ENCODE measurements at regions not wholly inside any gene's neighbourhood (a gene's known extent, or its start where the extent isn't known, plus 50 kb on each side); places are given as distances from the start of the nearest gene placed in this dataset.

GRCh38 chr2:104493698-104494097 is 360.2 kb upstream of the POU3F3 start:
- DNase-seq: no peak
- no peak overlapping the region for H3K4me3 ChIP-seq
- H3K9me3 ChIP-seq: no peaks in the 10 kb centered on the region
- H3K27me3 ChIP-seq: no peaks in the 10 kb centered on the region
- WGBS, 2 donors: 0 to 43% methylated on average over 1 of the region's 1 CpG
- no peaks in the 10 kb centered on the region for H3K4me1 ChIP-seq
- TF ChIP-seq EP300 (IDR thresholded peaks at IDR 0.05): no peak
- no peak for TF ChIP-seq POLR2A (IDR thresholded peaks at IDR 0.05)
- TF ChIP-seq POLR2AphosphoS5 (IDR thresholded peaks at IDR 0.05): no peak
- no peak for TF ChIP-seq CTCF (IDR thresholded peaks at IDR 0.05)
- H3K27ac ChIP-seq: no peak overlapping the region
- ATAC-seq (ENCODE audit: low FRiP score in 2 of 2): no peak
- H3K36me3 ChIP-seq: no peaks in the 10 kb centered on the region

GRCh38 chr2:104501342-104501741 is 352.6 kb upstream of the POU3F3 start:
- TF ChIP-seq CTCF (IDR thresholded peaks at IDR 0.05) (no peak), EP300 (IDR thresholded peaks at IDR 0.05) (no peak), POLR2A (IDR thresholded peaks at IDR 0.05) (no peak), POLR2AphosphoS5 (IDR thresholded peaks at IDR 0.05) (no peak)
- 93 to 98% methylated on average over 6 of the region's 6 CpGs for WGBS, 2 donors
- H3K4me1 ChIP-seq: peaks cover 0 to 3% (median 0%) of the 10 kb centered on the region in 4 donors
- no peak overlapping the region for H3K27ac ChIP-seq
- ATAC-seq (ENCODE audit: low FRiP score in 2 of 2) (no peak), DNase-seq (no peak)
- H3K9me3 ChIP-seq: no peaks in the 10 kb centered on the region
- H3K36me3 ChIP-seq: no peaks in the 10 kb centered on the region
- H3K4me3 ChIP-seq: no peak overlapping the region
- H3K27me3 ChIP-seq: no peaks in the 10 kb centered on the region

- H3K27me3 ChIP-seq: no peaks in the 10 kb centered on the region
- H3K4me1 ChIP-seq: peaks cover 0 to 3% (median 0%) of the 10 kb centered on the region in 4 donors
- H3K36me3 ChIP-seq: no peaks in the 10 kb centered on the region
- WGBS, 2 donors: 91 to 92% methylated on average over 14 of the region's 14 CpGs
- no peak overlapping the region for H3K4me3 ChIP-seq
- no peaks in the 10 kb centered on the region for H3K9me3 ChIP-seq
- ATAC-seq (ENCODE audit: low FRiP score in 2 of 2) (no peak), DNase-seq (peak in 1 of 2 donors; percentile 31)
- no peak overlapping the region for H3K27ac ChIP-seq
- TF ChIP-seq CTCF (IDR thresholded peaks at IDR 0.05) (no peak), POLR2AphosphoS5 (IDR thresholded peaks at IDR 0.05) (no peak), POLR2A (IDR thresholded peaks at IDR 0.05) (no peak), EP300 (IDR thresholded peaks at IDR 0.05) (no peak)
Measured at GRCh38 chr2:104501929-104502328, 352.0 kb upstream of the POU3F3 start.

GRCh38 chr2:104502901-104503300 is 351.0 kb upstream of the POU3F3 start:
- no peak for ATAC-seq (ENCODE audit: low FRiP score in 2 of 2)
- Histone ChIP-seq H3K27ac (no peak overlapping the region), H3K4me3 (no peak overlapping the region), H3K4me1 (peaks cover 0 to 3% (median 0%) of the 10 kb centered on the region in 4 donors), H3K9me3 (no peaks in the 10 kb centered on the region), H3K27me3 (no peaks in the 10 kb centered on the region), H3K36me3 (no peaks in the 10 kb centered on the region)
- no peak for DNase-seq
- TF ChIP-seq POLR2A (IDR thresholded peaks at IDR 0.05): no peak
- no peak for TF ChIP-seq EP300 (IDR thresholded peaks at IDR 0.05)
- TF ChIP-seq POLR2AphosphoS5 (IDR thresholded peaks at IDR 0.05): no peak
- TF ChIP-seq CTCF (IDR thresholded peaks at IDR 0.05): no peak
- WGBS, 2 donors: 66 to 68% methylated on average over 7 of the region's 7 CpGs

- H3K4me3 ChIP-seq: no peak overlapping the region
- H3K9me3 ChIP-seq: no peaks in the 10 kb centered on the region
- 31 to 46% methylated on average over 8 of the region's 8 CpGs for WGBS, 2 donors
- TF ChIP-seq CTCF (IDR thresholded peaks at IDR 0.05): no peak
- TF ChIP-seq EP300 (IDR thresholded peaks at IDR 0.05): no peak
- no peak for TF ChIP-seq POLR2AphosphoS5 (IDR thresholded peaks at IDR 0.05)
- TF ChIP-seq POLR2A (IDR thresholded peaks at IDR 0.05): no peak
- DNase-seq (no peak), ATAC-seq (ENCODE audit: low FRiP score in 2 of 2) (no peak)
- H3K36me3 ChIP-seq: no peaks in the 10 kb centered on the region
- H3K27me3 ChIP-seq: no peaks in the 10 kb centered on the region
- H3K4me1 ChIP-seq: peaks cover 0 to 3% (median 0%) of the 10 kb centered on the region in 4 donors
- H3K27ac ChIP-seq: no peak overlapping the region
Measured at GRCh38 chr2:104504331-104505073, 349.4 kb upstream of the POU3F3 start.

Data from upper lobe of left lung (tissue), 6 donors.